Testis (tissue), 2 donors: ENCODE measurements at regions not wholly inside any gene's neighbourhood (a gene's known extent, or its start where the extent isn't known, plus 50 kb on each side); places are given as distances from the start of the nearest gene placed in this dataset.

Experiments used
- CTCF ChIP-seq, 3 experiments: fragments of 450-650 bp in 2 of 3; fragments of 200-600 bp in 1 of 3; sonication (generic) in 1 of 3; IDR thresholded peaks; one replicate each; pipeline ENCODE4 v1.5.1; 2016 to 2019; ENCODE audit warnings: antibody characterized with exemption in 3 of 3, mild to moderate bottlenecking in 2 of 3, moderate library complexity in 1 of 3
- POLR2A ChIP-seq: fragments of 450-650 bp; IDR thresholded peaks from one replicate; pipeline ENCODE4 v1.6.1; 2017; ENCODE audit warnings: antibody characterized with exemption, mild to moderate bottlenecking, moderate library complexity

- TF ChIP-seq CTCF (IDR thresholded peaks at IDR 0.05) (no peak), POLR2A (no peak)
Observed at GRCh38 chr14:38944691-38945090, 158.3 kb downstream of the SEC23A start.
